Naive thymus-derived CD8-positive, alpha-beta T cell (primary cell): ENCODE measurements at regions not wholly inside any gene's neighbourhood (a gene's known extent, or its start where the extent isn't known, plus 50 kb on each side); places are given as distances from the start of the nearest gene placed in this dataset.

ENCODE experiments used
- ATAC-seq, 2 donors: fragments of 150-1000 bp; cut with Tn5 transposase in 1 of 2; sonication (Bioruptor Pico), chemical (Tn5 transposase) in 1 of 2; 1 replicate in 1 of 2; 2 replicates in 1 of 2; pipeline ENCODE4 v1.10.0; 2021; ENCODE audit warnings: mild to moderate bottlenecking in 2 of 2, moderate library complexity in 2 of 2
- POLR2A ChIA-PET: fragments of 350-600 bp; sonication (Branson Sonifier 250); formaldehyde crosslinking; loops from one replicate; lab custom pipeline; 2021; ENCODE audit warnings: antibody characterized with exemption; lab: Charles Lee
- DNase-seq, 10 donors: peaks; one replicate each; pipeline versions ENCODE4 v3.0.0 to v3.0.0-alpha.2; 2020 to 2022
- H3K27ac Mint-ChIP-seq, 10 donors: one replicate each; pipeline ENCODE4 v1.8.0; 2020 to 2022; ENCODE audit warnings: mild to moderate bottlenecking in 10 of 10, mixed read lengths in 10 of 10, moderate library complexity in 4 of 10, inconsistent platforms in 1 of 10
- H3K27me3 Mint-ChIP-seq, 5 donors: one replicate each; pipeline ENCODE4 v1.8.0; 2021 to 2022; ENCODE audit warnings: mixed read lengths in 5 of 5
- H3K36me3 Mint-ChIP-seq, 3 donors: one replicate each; pipeline ENCODE4 v1.8.0; 2020 to 2022; ENCODE audit warnings: mixed read lengths in 3 of 3, mild to moderate bottlenecking in 2 of 3, inconsistent platforms in 1 of 3
- H3K4me1 Mint-ChIP-seq, 4 donors: one replicate each; pipeline ENCODE4 v1.8.0; 2021 to 2022; ENCODE audit warnings: mixed read lengths in 4 of 4
- H3K4me3 Mint-ChIP-seq, 10 donors: one replicate each; pipeline ENCODE4 v1.8.0; 2020 to 2022; ENCODE audit warnings: mild to moderate bottlenecking in 10 of 10, mixed read lengths in 10 of 10, moderate library complexity in 6 of 10, inconsistent platforms in 1 of 10
- H3K9me3 Mint-ChIP-seq, 9 donors: one replicate each; pipeline ENCODE4 v1.8.0; 2020 to 2022; ENCODE audit warnings: mixed read lengths in 9 of 9, mild to moderate bottlenecking in 3 of 9, inconsistent platforms in 1 of 9, moderate library complexity in 1 of 9

- H3K4me1 Mint-ChIP-seq: no peaks in the 10 kb centered on the region
- H3K27ac Mint-ChIP-seq: no peak overlapping the region
- H3K4me3 Mint-ChIP-seq: no peak overlapping the region
- DNase-seq: no peak
- ATAC-seq: no peak
- POLR2A ChIA-PET: no interaction called here
- H3K9me3 Mint-ChIP-seq: no peaks in the 10 kb centered on the region
- H3K36me3 Mint-ChIP-seq: no peaks in the 10 kb centered on the region
- H3K27me3 Mint-ChIP-seq: no peaks in the 10 kb centered on the region
Observed at GRCh38 chr6:81694855-81695254, 57.6 kb downstream of the TENT5A start.

GRCh38 chr6:81694207-81694606 is 58.3 kb downstream of the TENT5A start:
- no peak for DNase-seq
- Mint-ChIP-seq H3K27me3 (no peaks in the 10 kb centered on the region), H3K36me3 (no peaks in the 10 kb centered on the region), H3K4me3 (no peak overlapping the region), H3K27ac (no peak overlapping the region), H3K9me3 (no peaks in the 10 kb centered on the region), H3K4me1 (no peaks in the 10 kb centered on the region)
- no peak for ATAC-seq
- POLR2A ChIA-PET: no interaction called here

GRCh38 chr6:81693266-81693665 is 59.2 kb downstream of the TENT5A start:
- ATAC-seq (no peak), DNase-seq (no peak)
- POLR2A ChIA-PET: no interaction called here
- Mint-ChIP-seq H3K9me3 (no peaks in the 10 kb centered on the region), H3K4me1 (no peaks in the 10 kb centered on the region), H3K36me3 (no peaks in the 10 kb centered on the region), H3K4me3 (no peak overlapping the region), H3K27ac (no peak overlapping the region), H3K27me3 (no peaks in the 10 kb centered on the region)

- Mint-ChIP-seq H3K4me3 (no peak overlapping the region), H3K9me3 (no peaks in the 10 kb centered on the region)
- POLR2A ChIA-PET: no interaction called here
Observed at GRCh38 chr6:81690073-81690472, 62.4 kb downstream of the TENT5A start.

GRCh38 chr6:81689580-81689979 is 62.9 kb downstream of the TENT5A start:
- POLR2A ChIA-PET: no interaction called here
- ATAC-seq: no peak

More at GRCh38 chr6:81690073-81690472, 62.4 kb downstream of the TENT5A start:
- H3K27ac Mint-ChIP-seq: no peak overlapping the region
- no peaks in the 10 kb centered on the region for H3K4me1 Mint-ChIP-seq
- DNase-seq: no peak
- peaks cover 0 to 3% (median 0%) of the 10 kb centered on the region in 5 donors for H3K27me3 Mint-ChIP-seq
- H3K36me3 Mint-ChIP-seq: no peaks in the 10 kb centered on the region
- ATAC-seq: no peak

GRCh38 chr6:81683912-81684311 is 68.6 kb downstream of the TENT5A start:
- Mint-ChIP-seq H3K27me3 (peaks cover 0 to 7% (median 0%) of the 10 kb centered on the region in 5 donors), H3K36me3 (peaks cover 0 to 2% (median 0%) of the 10 kb centered on the region in 3 donors), H3K9me3 (peaks cover 0 to 4% (median 0%) of the 10 kb centered on the region in 9 donors), H3K4me1 (peaks cover 0 to 2% (median 0%) of the 10 kb centered on the region in 4 donors), H3K4me3 (no peak overlapping the region), H3K27ac (no peak overlapping the region)
- DNase-seq: no peak
- POLR2A ChIA-PET: no interaction called here
- ATAC-seq: no peak

More at GRCh38 chr6:81689580-81689979, 62.9 kb downstream of the TENT5A start:
- Mint-ChIP-seq H3K4me1 (no peaks in the 10 kb centered on the region), H3K36me3 (no peaks in the 10 kb centered on the region), H3K4me3 (no peak overlapping the region), H3K27ac (no peak overlapping the region), H3K27me3 (peaks cover 0 to 3% (median 0%) of the 10 kb centered on the region in 5 donors), H3K9me3 (no peaks in the 10 kb centered on the region)
- DNase-seq: no peak

GRCh38 chr6:81682858-81683620 is 69.4 kb downstream of the TENT5A start:
- Mint-ChIP-seq H3K27me3 (peaks cover 0 to 7% (median 0%) of the 10 kb centered on the region in 5 donors), H3K9me3 (peaks cover 0 to 7% (median 0%) of the 10 kb centered on the region in 9 donors), H3K4me1 (peaks cover 0 to 2% (median 0%) of the 10 kb centered on the region in 4 donors), H3K4me3 (no peak overlapping the region), H3K36me3 (peaks cover 0 to 2% (median 0%) of the 10 kb centered on the region in 3 donors), H3K27ac (no peak overlapping the region)
- no peak for DNase-seq
- ATAC-seq: no peak
- POLR2A ChIA-PET: no interaction called here

GRCh38 chr6:81682235-81682795 is 70.2 kb downstream of the TENT5A start:
- no peak overlapping the region for H3K27ac Mint-ChIP-seq
- peaks cover 0 to 8% (median 0%) of the 10 kb centered on the region in 9 donors for H3K9me3 Mint-ChIP-seq
- no peak for DNase-seq
- peaks cover 0 to 2% (median 0%) of the 10 kb centered on the region in 3 donors for H3K36me3 Mint-ChIP-seq
- H3K4me1 Mint-ChIP-seq: peaks cover 0 to 2% (median 0%) of the 10 kb centered on the region in 4 donors
- no peak overlapping the region for H3K4me3 Mint-ChIP-seq
- peaks cover 0 to 7% (median 1%) of the 10 kb centered on the region in 5 donors for H3K27me3 Mint-ChIP-seq
- POLR2A ChIA-PET: no interaction called here
- no peak for ATAC-seq

- no peak overlapping the region for H3K27ac Mint-ChIP-seq
- ATAC-seq (no peak), DNase-seq (no peak)
- peaks cover 0 to 5% (median 4%) of the 10 kb centered on the region in 3 donors for H3K36me3 Mint-ChIP-seq
- no peaks in the 10 kb centered on the region for H3K4me1 Mint-ChIP-seq
- POLR2A ChIA-PET: no interaction called here
- H3K4me3 Mint-ChIP-seq: no peak overlapping the region
- peaks cover 0 to 6% (median 4%) of the 10 kb centered on the region in 5 donors for H3K27me3 Mint-ChIP-seq
- H3K9me3 Mint-ChIP-seq: peaks cover 2 to 10% (median 6%) of the 10 kb centered on the region in 9 donors
Observed at GRCh38 chr6:81669445-81669844, 83.0 kb downstream of the TENT5A start.

- H3K27ac Mint-ChIP-seq: no peak overlapping the region
- H3K4me3 Mint-ChIP-seq: no peak overlapping the region
- DNase-seq (no peak), ATAC-seq (no peak)
- H3K4me1 Mint-ChIP-seq: no peaks in the 10 kb centered on the region
- peaks cover 0 to 3% (median 1%) of the 10 kb centered on the region in 5 donors for H3K27me3 Mint-ChIP-seq
- POLR2A ChIA-PET: no interaction called here
- H3K9me3 Mint-ChIP-seq: peaks cover 0 to 14% (median 4%) of the 10 kb centered on the region in 9 donors
- H3K36me3 Mint-ChIP-seq: peaks cover 0 to 5% (median 4%) of the 10 kb centered on the region in 3 donors
Observed at GRCh38 chr6:81668615-81669047, 83.8 kb downstream of the TENT5A start.

- peaks cover 0 to 14% (median 3%) of the 10 kb centered on the region in 9 donors for H3K9me3 Mint-ChIP-seq
- H3K27ac Mint-ChIP-seq: no peak overlapping the region
- ATAC-seq: no peak
- H3K36me3 Mint-ChIP-seq: peaks cover 0 to 5% (median 3%) of the 10 kb centered on the region in 3 donors
- no peak overlapping the region for H3K4me3 Mint-ChIP-seq
- no peaks in the 10 kb centered on the region for H3K27me3 Mint-ChIP-seq
- POLR2A ChIA-PET: no interaction called here
- DNase-seq: no peak
- no peaks in the 10 kb centered on the region for H3K4me1 Mint-ChIP-seq
Observed at GRCh38 chr6:81666481-81666880, 86.0 kb downstream of the TENT5A start.

- H3K4me3 Mint-ChIP-seq: no peak overlapping the region
- no peak for ATAC-seq
- no peak overlapping the region for H3K27ac Mint-ChIP-seq
- no peak for DNase-seq
- H3K36me3 Mint-ChIP-seq: no peaks in the 10 kb centered on the region
- no peaks in the 10 kb centered on the region for H3K9me3 Mint-ChIP-seq
- POLR2A ChIA-PET: no interaction called here
- H3K27me3 Mint-ChIP-seq: no peaks in the 10 kb centered on the region
- H3K4me1 Mint-ChIP-seq: no peaks in the 10 kb centered on the region
Observed at GRCh38 chr6:81656231-81656630, 96.2 kb downstream of the TENT5A start.

GRCh38 chr6:81655696-81656095 is 96.8 kb downstream of the TENT5A start:
- no peak overlapping the region for H3K27ac Mint-ChIP-seq
- H3K4me1 Mint-ChIP-seq: no peaks in the 10 kb centered on the region
- no peak for ATAC-seq
- POLR2A ChIA-PET: no interaction called here
- no peaks in the 10 kb centered on the region for H3K36me3 Mint-ChIP-seq
- H3K9me3 Mint-ChIP-seq: no peaks in the 10 kb centered on the region
- H3K4me3 Mint-ChIP-seq: no peak overlapping the region
- no peak for DNase-seq
- no peaks in the 10 kb centered on the region for H3K27me3 Mint-ChIP-seq
